ENCODE measurements at regions not wholly inside any gene's neighbourhood (a gene's known extent, or its start where the extent isn't known, plus 50 kb on each side); places are given as distances from the start of the nearest gene placed in this dataset.
"Not testable (repeated sequence)": the region's sequence is repeated elsewhere in the genome, so short reads cannot be mapped to it uniquely, and the experiment has no call there.

DNA sequence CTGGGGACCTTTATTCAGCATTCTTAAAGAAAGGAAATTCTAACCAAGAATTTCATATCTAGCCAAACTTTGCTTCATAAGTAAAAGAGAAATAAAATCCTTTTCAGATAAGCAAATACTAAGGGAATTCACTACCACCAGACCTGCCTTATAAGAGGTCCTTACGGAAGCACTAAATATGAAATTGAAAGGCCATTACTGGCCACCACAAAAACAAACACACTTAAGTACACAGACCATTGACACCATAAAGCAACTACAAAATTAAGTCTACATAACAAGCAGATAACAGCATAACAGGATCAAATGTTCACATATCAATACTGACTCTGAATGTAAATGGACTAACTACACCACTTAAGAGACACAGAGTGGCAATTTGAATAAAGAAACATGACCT lies 361.4 kb upstream of the POU5F2 start:
- no peak for DNase-seq (ENCODE audit: extremely low spot score, insufficient read length, low read depth)
- FAIRE-seq: no peak

- not testable (repeated sequence) for FAIRE-seq; DNase-seq (ENCODE audit: extremely low spot score, insufficient read length, low read depth)
Observed at GRCh38 chr5:94097384-94097783, 356.0 kb upstream of the POU5F2 start.

GRCh38 chr5:94094793-94095441 lies 353.5 kb upstream of the POU5F2 start:
- FAIRE-seq: no peak
- no peak for DNase-seq (ENCODE audit: extremely low spot score, insufficient read length, low read depth)

DNA sequence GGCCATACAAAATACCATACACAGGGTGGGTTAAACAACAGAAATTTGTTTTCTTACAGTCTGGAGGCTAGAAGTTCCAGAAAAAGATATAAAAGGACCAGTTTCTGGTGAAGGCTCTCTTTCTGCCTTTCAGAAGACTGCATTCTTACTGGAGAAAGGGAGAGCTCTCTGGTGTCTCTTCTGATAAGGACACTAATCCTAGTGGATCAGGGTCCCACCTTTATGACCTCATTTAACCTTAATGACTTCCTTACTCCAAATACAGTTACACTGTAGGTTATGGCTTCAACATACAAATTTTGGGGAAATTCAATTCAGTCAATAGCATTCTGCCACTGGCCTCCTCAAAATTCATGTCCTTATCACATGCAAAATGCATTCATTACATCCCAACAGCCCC lies 351.9 kb upstream of the POU5F2 start:
- FAIRE-seq (no peak), DNase-seq (ENCODE audit: extremely low spot score, insufficient read length, low read depth) (no peak)

DNA sequence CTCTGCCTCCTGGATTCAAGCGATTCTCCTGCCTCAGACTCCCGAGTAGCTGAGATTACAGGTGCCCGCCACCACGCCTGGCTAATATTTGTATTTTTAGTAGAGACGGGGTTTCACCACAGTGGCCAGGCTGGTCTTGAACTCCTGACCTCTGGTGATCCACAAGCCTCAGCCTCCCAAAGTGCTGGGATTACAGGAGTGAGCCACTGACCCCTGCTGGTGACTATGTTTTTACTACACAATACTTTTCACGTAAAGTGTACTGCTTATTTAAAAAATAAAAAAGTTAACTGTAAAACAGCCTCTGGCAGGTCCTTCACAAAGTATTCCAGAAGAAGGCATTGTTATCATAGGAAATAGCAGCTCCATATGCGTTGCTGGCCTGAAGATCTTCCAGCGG lies 345.2 kb upstream of the POU5F2 start:
- not testable (repeated sequence) for FAIRE-seq; DNase-seq (ENCODE audit: extremely low spot score, insufficient read length, low read depth)

DNA sequence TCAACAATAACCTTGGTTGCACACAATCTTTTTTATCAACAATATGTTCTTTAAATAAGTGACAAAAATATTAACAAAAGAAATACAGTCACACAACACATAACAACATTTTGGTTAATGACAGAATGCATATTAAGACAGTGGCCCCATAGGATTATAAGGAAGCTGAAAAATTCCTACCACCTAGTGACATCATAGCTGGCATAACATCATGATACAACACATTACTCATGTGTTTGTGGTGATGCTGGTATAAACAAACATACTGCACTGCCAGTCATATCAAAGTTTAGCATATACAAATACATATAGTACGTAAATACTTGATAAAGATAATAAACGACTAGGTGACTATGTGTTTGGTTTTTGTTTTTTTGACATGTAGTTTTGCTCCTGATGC lies 344.8 kb upstream of the POU5F2 start:
- DNase-seq (ENCODE audit: extremely low spot score, insufficient read length, low read depth) (no peak), FAIRE-seq (no peak)

DNA sequence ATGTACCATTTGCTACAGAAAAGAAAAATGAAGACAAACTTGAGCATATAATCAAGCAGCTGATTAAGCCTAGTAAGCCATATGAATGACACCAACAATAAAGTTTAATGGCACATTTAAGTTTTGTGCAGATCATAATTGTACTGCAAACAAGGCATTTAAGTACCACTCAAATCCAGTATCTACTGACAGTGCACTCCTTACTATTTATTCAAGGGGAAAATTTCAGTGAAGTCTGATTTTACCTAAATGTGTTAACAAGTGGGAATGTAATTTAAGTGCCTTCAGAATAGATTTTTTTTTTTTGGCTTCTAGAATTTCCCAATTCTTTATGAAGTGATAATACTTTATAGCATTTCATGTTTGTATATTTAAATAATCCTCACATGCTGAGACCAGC lies 341.0 kb upstream of the POU5F2 start:
- FAIRE-seq: no peak

GRCh38 chr5:94081088-94081487 lies 339.7 kb upstream of the POU5F2 start:
- no peak for FAIRE-seq
- no peak for DNase-seq (ENCODE audit: extremely low spot score, insufficient read length, low read depth)

More for the DNA sequence above, 341.0 kb upstream of the POU5F2 start:
- no peak for DNase-seq (ENCODE audit: extremely low spot score, insufficient read length, low read depth)

- DNase-seq (ENCODE audit: extremely low spot score, insufficient read length, low read depth) (no peak), FAIRE-seq (no peak)
Observed at GRCh38 chr5:94080390-94080789, 339.0 kb upstream of the POU5F2 start.

DNA sequence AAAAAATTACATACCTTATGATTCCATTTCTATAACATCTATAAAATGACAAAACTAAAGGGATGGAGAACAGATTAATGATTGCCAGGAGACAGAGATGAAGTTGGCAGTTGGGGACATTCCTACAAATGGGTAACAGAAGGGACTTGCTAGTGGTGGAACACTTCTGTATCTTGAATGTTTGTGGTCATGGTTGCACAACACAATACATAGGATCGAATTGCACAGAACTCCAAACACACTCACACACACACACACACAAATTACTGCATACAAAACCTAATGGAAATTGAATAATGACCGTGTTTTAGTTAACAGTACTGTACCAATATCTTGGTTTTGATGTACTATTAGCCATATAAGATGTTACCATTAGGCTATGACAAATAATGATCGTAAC lies 330.7 kb upstream of the POU5F2 start:
- no peak for DNase-seq (ENCODE audit: extremely low spot score, insufficient read length, low read depth)
- no peak for FAIRE-seq

GRCh38 chr5:94066437-94067207 lies 325.2 kb upstream of the POU5F2 start:
- no peak for DNase-seq (ENCODE audit: extremely low spot score, insufficient read length, low read depth)
- no peak for FAIRE-seq

DNA sequence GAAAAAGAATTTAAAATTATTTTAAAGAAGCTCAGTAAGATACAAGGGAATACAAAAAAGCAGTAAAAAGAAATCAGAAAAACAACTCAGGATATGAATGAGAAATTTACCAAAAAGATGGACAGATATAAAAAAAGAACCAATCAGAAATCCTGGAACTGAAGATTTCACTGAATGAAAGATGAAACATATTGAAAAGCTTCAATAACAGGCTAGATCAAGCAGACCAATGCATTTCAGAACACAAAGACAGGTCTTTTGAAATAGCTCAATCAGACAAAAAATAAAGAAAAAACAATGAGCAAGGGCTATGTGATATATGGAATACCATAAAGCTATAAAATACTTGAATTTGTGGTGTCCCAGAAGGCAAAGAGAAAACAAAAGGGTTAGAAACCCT lies 322.6 kb upstream of the POU5F2 start:
- no peak for FAIRE-seq
- DNase-seq (ENCODE audit: extremely low spot score, insufficient read length, low read depth): no peak

DNA sequence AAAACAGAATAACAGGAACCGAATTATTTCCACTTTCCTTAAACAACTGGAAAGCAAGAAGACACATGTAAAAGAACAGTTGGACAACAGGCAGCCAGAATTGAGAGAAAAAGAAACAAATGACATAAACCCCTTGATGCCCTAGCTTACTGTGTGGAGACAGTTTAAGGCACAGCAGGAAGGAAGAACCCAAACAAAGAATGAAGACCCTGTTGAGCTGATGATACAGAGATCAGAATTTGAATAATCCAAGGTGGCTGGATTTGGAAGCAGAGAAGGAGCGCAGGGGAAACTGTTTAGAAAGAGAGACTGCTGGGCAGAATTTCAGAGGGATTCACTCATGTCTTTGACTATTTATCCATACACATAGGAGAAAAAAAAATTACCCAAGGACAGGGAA lies 316.3 kb upstream of the POU5F2 start:
- FAIRE-seq (no peak), DNase-seq (ENCODE audit: extremely low spot score, insufficient read length, low read depth) (no peak)

GRCh38 chr5:94057217-94057616 lies 315.8 kb upstream of the POU5F2 start:
- FAIRE-seq (no peak), DNase-seq (ENCODE audit: extremely low spot score, insufficient read length, low read depth) (no peak)

- FAIRE-seq: not testable (repeated sequence)
Observed at GRCh38 chr5:94049307-94049922, 308.0 kb upstream of the POU5F2 start.

DNA sequence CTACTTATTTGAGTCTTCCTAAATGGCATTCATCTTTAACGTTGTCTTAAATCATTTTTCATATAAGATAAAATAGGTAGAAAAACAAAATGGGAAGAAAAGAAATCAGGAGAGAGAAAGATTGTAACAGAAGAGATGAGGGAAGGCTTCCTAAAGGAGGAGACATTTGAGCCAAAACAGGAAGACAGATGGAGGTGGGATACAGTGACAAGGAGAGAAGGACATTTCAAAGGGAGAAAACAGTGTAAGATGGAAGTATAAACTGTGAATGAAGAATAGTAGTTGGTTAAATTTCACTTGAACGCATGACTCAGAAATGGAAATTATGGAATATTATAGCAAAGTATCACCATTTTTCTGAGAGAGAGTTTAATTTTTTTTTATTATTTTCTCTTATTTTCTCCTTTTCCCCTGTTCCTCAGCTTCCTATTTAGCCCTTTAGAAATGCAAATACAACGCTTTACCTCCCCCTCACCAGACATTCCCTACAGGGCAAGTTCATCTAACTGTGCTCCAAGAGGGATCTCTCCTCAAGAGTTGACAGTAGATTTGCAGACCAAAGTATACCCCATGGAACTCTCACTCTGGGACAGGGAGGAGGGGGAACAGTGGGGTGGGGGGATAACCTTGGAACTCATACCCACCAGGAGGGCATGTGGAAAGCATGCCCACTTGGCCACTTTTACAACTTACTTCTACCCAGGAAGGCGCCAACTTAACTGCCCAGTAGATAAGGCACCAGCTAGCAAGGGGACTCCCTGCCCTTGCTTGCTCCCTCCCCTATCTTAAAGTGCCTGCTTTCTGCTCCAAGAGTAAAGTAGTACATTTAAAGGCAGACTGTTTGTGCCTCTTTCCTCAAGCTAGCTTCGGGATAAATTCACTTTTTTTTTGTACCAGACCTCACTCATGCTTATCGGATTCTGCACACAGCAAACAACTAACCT lies 304.7 kb upstream of the POU5F2 start:
- DNase-seq (ENCODE audit: extremely low spot score, insufficient read length, low read depth): no peak
- FAIRE-seq: no peak

More at GRCh38 chr5:94049307-94049922, 308.0 kb upstream of the POU5F2 start:
- DNase-seq (ENCODE audit: extremely low spot score, insufficient read length, low read depth): not testable (repeated sequence)

DNA sequence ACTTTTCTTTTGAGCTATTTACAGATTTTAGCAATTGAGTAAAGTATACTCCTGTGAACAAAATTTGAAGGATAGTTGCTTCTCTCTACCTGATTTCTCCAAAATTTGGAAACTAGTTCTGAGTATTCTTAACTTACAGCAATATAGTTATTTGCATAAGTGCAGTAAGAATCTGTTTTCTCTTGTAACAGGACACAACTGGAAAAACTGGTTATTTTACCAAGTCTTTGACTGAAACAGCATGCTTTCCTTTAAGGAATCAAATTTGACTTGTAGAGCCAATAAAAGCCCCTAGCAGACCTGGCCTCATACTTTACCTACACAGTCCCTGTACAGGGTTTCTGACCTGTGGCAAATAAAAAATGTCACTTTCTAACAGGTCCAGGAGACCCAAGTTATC lies 301.9 kb upstream of the POU5F2 start:
- no peak for FAIRE-seq
- no peak for DNase-seq (ENCODE audit: extremely low spot score, insufficient read length, low read depth)

GRCh38 chr5:94040591-94041148 lies 299.3 kb upstream of the POU5F2 start:
- no peak for FAIRE-seq
- no peak for DNase-seq (ENCODE audit: extremely low spot score, insufficient read length, low read depth)

GRCh38 chr5:94039101-94039500 lies 297.7 kb upstream of the POU5F2 start:
- no peak for FAIRE-seq
- no peak for DNase-seq (ENCODE audit: extremely low spot score, insufficient read length, low read depth)

DNA sequence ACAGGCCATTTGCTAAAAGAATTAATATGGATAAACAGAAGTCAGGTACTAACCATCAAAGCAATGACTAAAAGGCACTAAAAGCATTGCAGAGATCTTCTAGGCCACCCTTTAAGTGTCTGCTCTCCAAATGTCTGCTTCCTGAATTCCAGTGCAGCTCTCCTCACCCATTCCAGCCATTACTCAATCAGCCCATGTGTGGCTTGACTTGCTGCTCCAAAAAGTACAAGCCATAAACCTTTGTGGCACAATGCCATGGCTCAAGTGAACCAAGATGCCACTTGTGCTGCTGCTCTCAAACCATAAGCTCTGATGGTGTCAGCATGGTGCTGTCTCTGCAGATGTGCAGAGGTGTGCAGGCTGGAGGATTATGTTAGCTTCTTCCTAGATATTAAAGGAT lies 290.2 kb upstream of the POU5F2 start:
- no peak for DNase-seq (ENCODE audit: extremely low spot score, insufficient read length, low read depth)
- FAIRE-seq: no peak
